HepG2 (cell line): ENCODE measurements at regions not wholly inside any gene's neighbourhood (a gene's known extent, or its start where the extent isn't known, plus 50 kb on each side); places are given as distances from the start of the nearest gene placed in this dataset.

Experiments
- ATAC-seq: fragments of 200-7000 bp; cut with Tn5 transposase; 3 replicates; pipeline ENCODE4 v1.9.1; 2020; ENCODE audit warnings: mild to moderate bottlenecking, moderate library complexity
- BruUV-seq: library from RNA; stranded (reverse); fragments of 400-500 nt; replicated peaks from 2 replicates; lab custom pipeline; 2021; lab: Mats Ljungman, UMichigan
- CTCF ChIA-PET: fragments of 300-600 bp; formaldehyde crosslinking; extraction: SDS; loops from one replicate; lab custom pipeline; 2021; ENCODE audit warnings: low total read pairs, inconsistent platforms, low intra/inter-chr PET ratio; lab: Yijun Ruan, JAX
- POLR2A ChIA-PET: fragments of 350-600 bp; sonication (Branson Sonifier 250); formaldehyde crosslinking; loops from one replicate; lab custom pipeline; 2020; ENCODE audit warnings: antibody characterized with exemption, inconsistent platforms; lab: Yijun Ruan, JAX
- DNase-seq: peaks from one replicate; pipeline ENCODE4 v3.0.0-alpha.2; 2015; ENCODE audit warnings: low spot score
- FAIRE-seq: peaks from 3 replicates; lab custom pipeline; 2011; peaks lifted over from hg19 to GRCh38; lab: Jason Lieb, UNC
- H2AFZ ChIP-seq: one replicate; pipeline ENCODE4 v1.6.1; 2011; ENCODE audit warnings: low read length, inconsistent platforms
- H3K27ac ChIP-seq: fragments of 300-600 bp; 3 replicates; pipeline ENCODE4 v1.8.0; 2011; ENCODE audit warnings: mixed run types, mild to moderate bottlenecking, mixed read lengths, low read length, inconsistent platforms; ENCODE audit not compliant: insufficient read depth; ENCODE audit errors: extremely low read length
- H3K27me3 ChIP-seq, 2 experiments: fragments of 200-600 bp in 1 of 2; 2 replicates in 1 of 2; 3 replicates in 1 of 2; pipeline versions ENCODE4 v1.6.0 to v1.8.0; 2011; ENCODE audit warnings: low read length in 2 of 2, mild to moderate bottlenecking in 2 of 2, moderate library complexity in 2 of 2, inconsistent platforms in 1 of 2; ENCODE audit not compliant: insufficient read depth in 2 of 2, control insufficient read depth in 1 of 2
- H3K36me3 ChIP-seq, 2 experiments: fragments of 200-600 bp in 1 of 2; replicated peaks in 1 of 2; 2 replicates in 1 of 2; 3 replicates in 1 of 2; pipeline versions ENCODE4 v1.5.1 to v1.8.0; 2011; ENCODE audit warnings: low read length in 2 of 2, inconsistent platforms in 1 of 2; ENCODE audit not compliant: insufficient read depth in 2 of 2, control insufficient read depth in 1 of 2
- H3K4me1 ChIP-seq: 2 replicates; pipeline ENCODE4 v1.5.1; 2012; ENCODE audit warnings: low read length, inconsistent platforms; ENCODE audit not compliant: insufficient read depth
- H3K4me2 ChIP-seq: 2 replicates; pipeline ENCODE4 v1.6.0; 2011; ENCODE audit warnings: low read depth, low read length, inconsistent platforms
- H3K4me3 ChIP-seq, 3 experiments: fragments of 200-600 bp in 1 of 3; sonication (generic), shearing (Covaris generic) in 1 of 3; replicated peaks in 1 of 3; 2 replicates each; pipeline ENCODE4 v1.5.1; 2011 to 2016; ENCODE audit warnings: low read length in 3 of 3, inconsistent platforms in 2 of 3, low read depth in 2 of 3, mild to moderate bottlenecking in 2 of 3, control low read depth in 1 of 3, mixed read lengths in 1 of 3; ENCODE audit not compliant: insufficient read depth in 1 of 3
- H3K79me2 ChIP-seq: one replicate; pipeline ENCODE4 v1.6.1; 2011; ENCODE audit warnings: low read length, inconsistent platforms; ENCODE audit not compliant: insufficient read depth
- H3K9ac ChIP-seq: 2 replicates; pipeline ENCODE4 v1.6.0; 2011; ENCODE audit warnings: mild to moderate bottlenecking, low read depth, low read length, inconsistent platforms; ENCODE audit not compliant: insufficient read depth
- H3K9me3 ChIP-seq: 2 replicates; pipeline ENCODE4 v1.5.1; 2012; ENCODE audit warnings: mild to moderate bottlenecking, low read length
- H4K20me1 ChIP-seq: 2 replicates; pipeline ENCODE4 v1.6.0; 2011; ENCODE audit warnings: inconsistent platforms, mild to moderate bottlenecking, low read length, moderate library complexity; ENCODE audit not compliant: insufficient read depth
- CEBPG ChIP-seq: IDR thresholded peaks from 2 replicates; pipeline ENCODE4 v1.6.1; 2016
- GRHL1 ChIP-seq: sonication (generic); formaldehyde crosslinking; conservative IDR thresholded peaks from 2 replicates; pipeline ENCODE4 v1.8.0; 2022; ENCODE audit warnings: missing genetic modification reagents
- HOXA5 ChIP-seq: sonication (generic); formaldehyde crosslinking; IDR thresholded peaks from 2 replicates; pipeline ENCODE4 v1.4.0; 2020; ENCODE audit warnings: missing genetic modification reagents
- MAF1 ChIP-seq: sonication (generic); formaldehyde crosslinking; IDR thresholded peaks from 2 replicates; pipeline ENCODE4 v1.5.0; 2020; ENCODE audit warnings: missing genetic modification reagents, borderline replicate concordance
- MBNL3 ChIP-seq: fragments of 250-450 bp; sonication (Bioruptor Pico); conservative IDR thresholded peaks from 2 replicates; pipeline ENCODE4 v1.8.0; 2022; ENCODE audit warnings: mild to moderate bottlenecking, inconsistent platforms
- RNF2 ChIP-seq: fragments of 450-650 bp; conservative IDR thresholded peaks from 2 replicates; pipeline ENCODE4 v1.6.1; 2016; ENCODE audit warnings: low read depth
- TBP ChIP-seq: sonication (generic); formaldehyde crosslinking; IDR thresholded peaks from 2 replicates; pipeline ENCODE4 v1.5.0; 2020; ENCODE audit warnings: missing genetic modification reagents
- ZBTB14 ChIP-seq: sonication (generic); formaldehyde crosslinking; IDR thresholded peaks from 2 replicates; pipeline ENCODE4 v1.4.0; 2020; ENCODE audit warnings: missing genetic modification reagents
- ZBTB2 ChIP-seq: sonication (generic); formaldehyde crosslinking; IDR thresholded peaks from 2 replicates; pipeline ENCODE4 v1.8.0; 2022; ENCODE audit warnings: low read depth, missing genetic modification reagents
- ZBTB39 ChIP-seq: sonication (generic); formaldehyde crosslinking; IDR thresholded peaks from 2 replicates; pipeline ENCODE4 v1.5.0; 2020; ENCODE audit warnings: missing genetic modification reagents
- ZNF296 ChIP-seq: sonication (generic); formaldehyde crosslinking; conservative IDR thresholded peaks from 2 replicates; pipeline ENCODE4 v1.5.0; 2020; ENCODE audit warnings: mild to moderate bottlenecking, missing genetic modification reagents
- ZNF841 ChIP-seq: sonication (generic); formaldehyde crosslinking; IDR thresholded peaks from 2 replicates; pipeline ENCODE4 v1.8.1; 2023; ENCODE audit warnings: missing genetic modification reagents, borderline replicate concordance
- in situ Hi-C: cut with HindIII; loops from 2 replicates; pipeline ENCODE4 v1.10.0; 2017; ENCODE audit warnings: low pct_unique_long_range_greater_than_20kb; ENCODE audit not compliant: extremely low pct_ligation_motif_present
- intact Hi-C: fragments of 100-400 bp; cut with micrococcal nuclease; formaldehyde crosslinking; loops from one replicate; pipeline ENCODE4 v1.10.0; 2022; ENCODE audit not compliant: unreplicated experiment

GRCh38 chr2:117762454-117762853 is 52.0 kb upstream of the DDX18 start:
- no peak overlapping the region for H3K9ac ChIP-seq
- H4K20me1 ChIP-seq, result no peaks in the 10 kb centered on the region
- H3K4me1 ChIP-seq, result no peaks in the 10 kb centered on the region
- H3K4me2 ChIP-seq, result no peak overlapping the region
- BruUV-seq, result no TSS peak
- H2AFZ ChIP-seq, result no peak overlapping the region
- no peaks in the 10 kb centered on the region for H3K36me3 ChIP-seq
- TF ChIP-seq RNF2, result no peak
- TF ChIP-seq HOXA5 (CRISPR knock-in tag), result no peak
- TF ChIP-seq GRHL1, result no peak
- no peak for TF ChIP-seq ZNF296 (CRISPR knock-in tag)
- TF ChIP-seq MBNL3 (CRISPR knock-in tag), result no peak
- no peak for TF ChIP-seq ZBTB2 (CRISPR knock-in tag)
- TF ChIP-seq ZNF841 (CRISPR knock-in tag), result no peak
- TF ChIP-seq ZBTB14 (CRISPR knock-in tag), result no peak
- TF ChIP-seq TBP (CRISPR knock-in tag), result no peak
- TF ChIP-seq CEBPG (CRISPR knock-in tag), result no peak
- TF ChIP-seq ZBTB39 (CRISPR knock-in tag), result no peak
- no peak for TF ChIP-seq MAF1 (CRISPR knock-in tag)
- TF ChIP-seq, all 625 proteins: peak for 0
- ATAC-seq, result no peak
- POLR2A ChIA-PET, result no interaction called here
- Histone ChIP-seq H3K9me3 (no peaks in the 10 kb centered on the region), H3K27ac (no peak overlapping the region), H3K27me3 (no peaks in the 10 kb centered on the region), H3K79me2 (no peaks in the 10 kb centered on the region), H3K4me3 (no peak overlapping the region)
- CTCF ChIA-PET, result no interaction called here
- in situ Hi-C loops (loop anchor here (25.0 kb wide), 1 partner anchor 300 kb away; no protein-coding TSS in a partner anchor), intact Hi-C loops (no loop called here)
- DNase-seq, result no peak
- no peak for FAIRE-seq
